GM12878 (cell line): ENCODE measurements at regions not wholly inside any gene's neighbourhood (a gene's known extent, or its start where the extent isn't known, plus 50 kb on each side); places are given as distances from the start of the nearest gene placed in this dataset.
"Not testable (repeated sequence)": the region's sequence is repeated elsewhere in the genome, so short reads cannot be mapped to it uniquely, and the experiment has no call there.

Source experiments
- CBX5 ChIP-seq: sonication (generic); IDR thresholded peaks from 2 replicates; pipeline ENCODE4 v1.6.1; 2016; ENCODE audit warnings: low read depth, moderate library complexity, mild to moderate bottlenecking, inconsistent platforms
- CHD2 ChIP-seq: IDR thresholded peaks from 2 replicates; pipeline ENCODE4 v1.6.1; 2011; ENCODE audit warnings: low read depth, low read length, improper control_type of control experiment, borderline replicate concordance
- POLR2AphosphoS2 ChIP-seq: IDR thresholded peaks from 2 replicates; pipeline ENCODE4 v1.6.1; 2011; ENCODE audit warnings: low read depth, mild to moderate bottlenecking, low read length, improper control_type of control experiment, moderate library complexity
- POLR2AphosphoS5 ChIP-seq: IDR thresholded peaks from 2 replicates; pipeline ENCODE4 v1.6.1; 2011; ENCODE audit warnings: mild to moderate bottlenecking, low read length, inconsistent platforms
- SP1 ChIP-seq: IDR thresholded peaks from one replicate; pipeline ENCODE4 v1.6.1; 2011; ENCODE audit warnings: low read depth, low read length
- TARDBP ChIP-seq: IDR thresholded peaks from 2 replicates; pipeline ENCODE4 v1.6.1; 2016; ENCODE audit warnings: borderline replicate concordance
- ZNF24 ChIP-seq: fragments of 450-650 bp; IDR thresholded peaks from 2 replicates; pipeline ENCODE4 v1.6.1; 2017; ENCODE audit warnings: antibody characterized with exemption, mild to moderate bottlenecking
- ZNF274 ChIP-seq: IDR thresholded peaks from one replicate; pipeline ENCODE4 v1.8.0; 2011; ENCODE audit not compliant: insufficient read length, insufficient read depth
- TF ChIP-seq, protein P1 (sequence below): fragments of 450-650 bp; IDR thresholded peaks from 2 replicates; pipeline ENCODE4 v1.6.1; 2016; ENCODE audit warnings: mild to moderate bottlenecking
- TF ChIP-seq, protein P2 (sequence below), 3 experiments: IDR thresholded peaks in 2 of 3; conservative IDR thresholded peaks in 1 of 3; 2 replicates each; pipeline ENCODE4 v1.5.1; 2011; ENCODE audit warnings: low read depth in 3 of 3, low read length in 3 of 3, mild to moderate bottlenecking in 3 of 3, control low read depth in 2 of 3, moderate library complexity in 2 of 3, inconsistent platforms in 1 of 3, mixed read lengths in 1 of 3; ENCODE audit not compliant: control insufficient read depth in 2 of 3, insufficient read depth in 1 of 3; ENCODE audit errors: extremely low read depth in 1 of 3

DNA sequence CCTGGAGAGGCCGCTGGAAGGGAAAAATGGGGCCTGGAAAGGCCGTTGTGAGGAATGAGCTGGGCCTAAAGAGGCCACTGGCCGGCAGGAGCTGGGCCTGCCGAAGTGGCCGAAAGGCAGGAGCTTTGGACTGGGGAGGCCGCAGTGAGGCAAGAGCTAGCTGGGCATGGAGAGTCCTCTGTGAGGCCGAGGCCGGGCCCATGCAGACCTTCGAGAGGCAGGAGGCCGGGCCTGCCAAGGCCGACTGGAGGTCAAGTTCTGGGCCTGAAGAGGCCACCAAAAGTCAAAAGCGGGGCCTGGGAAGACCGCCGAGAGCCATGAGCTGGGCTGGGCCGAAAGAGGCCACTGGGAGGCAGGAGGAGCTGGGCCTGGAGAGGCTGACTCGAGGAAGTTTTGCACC, 71.6 kb upstream of the COBL start:
- not testable (repeated sequence) for TF ChIP-seq ZNF274, POLR2AphosphoS5, CBX5, ZNF24, TARDBP, POLR2AphosphoS2, SP1, CHD2
- TF ChIP-seq, protein P1, sequence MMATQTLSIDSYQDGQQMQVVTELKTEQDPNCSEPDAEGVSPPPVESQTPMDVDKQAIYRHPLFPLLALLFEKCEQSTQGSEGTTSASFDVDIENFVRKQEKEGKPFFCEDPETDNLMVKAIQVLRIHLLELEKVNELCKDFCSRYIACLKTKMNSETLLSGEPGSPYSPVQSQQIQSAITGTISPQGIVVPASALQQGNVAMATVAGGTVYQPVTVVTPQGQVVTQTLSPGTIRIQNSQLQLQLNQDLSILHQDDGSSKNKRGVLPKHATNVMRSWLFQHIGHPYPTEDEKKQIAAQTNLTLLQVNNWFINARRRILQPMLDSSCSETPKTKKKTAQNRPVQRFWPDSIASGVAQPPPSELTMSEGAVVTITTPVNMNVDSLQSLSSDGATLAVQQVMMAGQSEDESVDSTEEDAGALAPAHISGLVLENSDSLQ = not testable (repeated sequence)
- TF ChIP-seq, protein P2, sequence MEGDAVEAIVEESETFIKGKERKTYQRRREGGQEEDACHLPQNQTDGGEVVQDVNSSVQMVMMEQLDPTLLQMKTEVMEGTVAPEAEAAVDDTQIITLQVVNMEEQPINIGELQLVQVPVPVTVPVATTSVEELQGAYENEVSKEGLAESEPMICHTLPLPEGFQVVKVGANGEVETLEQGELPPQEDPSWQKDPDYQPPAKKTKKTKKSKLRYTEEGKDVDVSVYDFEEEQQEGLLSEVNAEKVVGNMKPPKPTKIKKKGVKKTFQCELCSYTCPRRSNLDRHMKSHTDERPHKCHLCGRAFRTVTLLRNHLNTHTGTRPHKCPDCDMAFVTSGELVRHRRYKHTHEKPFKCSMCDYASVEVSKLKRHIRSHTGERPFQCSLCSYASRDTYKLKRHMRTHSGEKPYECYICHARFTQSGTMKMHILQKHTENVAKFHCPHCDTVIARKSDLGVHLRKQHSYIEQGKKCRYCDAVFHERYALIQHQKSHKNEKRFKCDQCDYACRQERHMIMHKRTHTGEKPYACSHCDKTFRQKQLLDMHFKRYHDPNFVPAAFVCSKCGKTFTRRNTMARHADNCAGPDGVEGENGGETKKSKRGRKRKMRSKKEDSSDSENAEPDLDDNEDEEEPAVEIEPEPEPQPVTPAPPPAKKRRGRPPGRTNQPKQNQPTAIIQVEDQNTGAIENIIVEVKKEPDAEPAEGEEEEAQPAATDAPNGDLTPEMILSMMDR (IDR thresholded peaks at IDR 0.05 in 2 of 3, conservative IDR thresholded peaks at IDR 0.05 in 1 of 3; ENCODE audit: control insufficient read depth in 2 of 3, extremely low read depth in 1 of 3, insufficient read depth in 1 of 3, low read depth in 3 of 3, low read length in 3 of 3) = not testable (repeated sequence)
